ENCODE measurements at regions not wholly inside any gene's neighbourhood (a gene's known extent, or its start where the extent isn't known, plus 50 kb on each side); places are given as distances from the start of the nearest gene placed in this dataset.

- no peak for DNase-seq (ENCODE audit: low read depth in 2 of 2)
These were observed 798.7 kb downstream of the TBC1D22A start for GRCh38 chr22:47561115-47561675.

GRCh38 chr22:47558828-47559700 is 796.6 kb downstream of the TBC1D22A start:
- no peak for DNase-seq (ENCODE audit: low read depth in 2 of 2)

- no peak for DNase-seq (ENCODE audit: low read depth in 2 of 2)
These were observed 794.0 kb downstream of the TBC1D22A start for GRCh38 chr22:47556473-47556872.

GRCh38 chr22:47553436-47553835 is 791.0 kb downstream of the TBC1D22A start:
- no peak for DNase-seq (ENCODE audit: low read depth in 2 of 2)

- DNase-seq (ENCODE audit: low read depth in 2 of 2): no peak
These were observed 790.2 kb downstream of the TBC1D22A start for GRCh38 chr22:47552541-47553205.

GRCh38 chr22:47552024-47552423 is 789.6 kb downstream of the TBC1D22A start:
- DNase-seq (ENCODE audit: low read depth in 2 of 2): no peak

GRCh38 chr22:47551431-47551775 is 789.0 kb downstream of the TBC1D22A start:
- DNase-seq (ENCODE audit: low read depth in 2 of 2): no peak

- DNase-seq (ENCODE audit: low read depth in 2 of 2): no peak
These were observed 788.3 kb downstream of the TBC1D22A start for GRCh38 chr22:47550524-47551430.

- DNase-seq (ENCODE audit: low read depth in 2 of 2): no peak
These were observed 787.4 kb downstream of the TBC1D22A start for GRCh38 chr22:47549741-47550340.

GRCh38 chr22:47548953-47549740 is 786.7 kb downstream of the TBC1D22A start:
- no peak for DNase-seq (ENCODE audit: low read depth in 2 of 2)

- no peak for DNase-seq (ENCODE audit: low read depth in 2 of 2)
These were observed 785.6 kb downstream of the TBC1D22A start for GRCh38 chr22:47547881-47548650.

GRCh38 chr22:47547239-47547661 is 784.8 kb downstream of the TBC1D22A start:
- no peak for DNase-seq (ENCODE audit: low read depth in 2 of 2)

GRCh38 chr22:47544696-47545095 is 782.2 kb downstream of the TBC1D22A start:
- no peak for DNase-seq (ENCODE audit: low read depth in 2 of 2)

- DNase-seq (ENCODE audit: low read depth in 2 of 2): no peak
These were observed 781.0 kb downstream of the TBC1D22A start for GRCh38 chr22:47543447-47543846.

- no peak for DNase-seq (ENCODE audit: low read depth in 2 of 2)
These were observed 777.6 kb downstream of the TBC1D22A start for GRCh38 chr22:47540011-47540410.

- DNase-seq (ENCODE audit: low read depth in 2 of 2): no peak
These were observed 776.9 kb downstream of the TBC1D22A start for GRCh38 chr22:47539374-47539773.

- DNase-seq (ENCODE audit: low read depth in 2 of 2): no peak
These were observed 773.2 kb downstream of the TBC1D22A start for GRCh38 chr22:47535681-47536080.

GRCh38 chr22:47534804-47535410 is 772.5 kb downstream of the TBC1D22A start:
- DNase-seq (ENCODE audit: low read depth in 2 of 2): no peak
